ENCODE measurements at regions not wholly inside any gene's neighbourhood (a gene's known extent, or its start where the extent isn't known, plus 50 kb on each side); places are given as distances from the start of the nearest gene placed in this dataset.

DNA sequence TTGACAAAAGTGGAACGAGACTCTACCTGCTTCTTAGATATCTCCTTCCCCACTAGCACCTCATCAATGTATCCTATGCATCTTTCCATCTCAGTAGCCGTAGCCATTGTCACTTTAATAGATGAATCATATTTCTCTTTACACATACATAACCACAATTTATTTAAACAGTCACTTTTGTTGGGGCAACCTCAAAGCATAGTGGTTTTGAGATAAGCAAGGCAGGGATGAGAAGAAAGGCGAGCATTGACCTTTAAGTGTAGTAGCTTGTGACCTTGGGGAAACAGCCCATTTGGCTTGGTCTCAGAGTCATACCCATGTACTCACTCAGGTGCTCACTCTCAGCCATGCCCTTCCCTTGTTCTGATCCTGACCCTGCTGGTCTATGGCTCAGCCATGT, 260.1 kb downstream of the C1orf94 start:
- Mint-ChIP-seq H3K27ac (no peak overlapping the region), H3K4me1 (ENCODE audit: low read depth) (no peaks in the 10 kb centered on the region), H3K9me3 (no peaks in the 10 kb centered on the region), H3K27me3 (peaks cover 12% of the 10 kb centered on the region), H3K4me3 (no peak overlapping the region), H3K36me3 (ENCODE audit: low read depth) (no peaks in the 10 kb centered on the region)

DNA sequence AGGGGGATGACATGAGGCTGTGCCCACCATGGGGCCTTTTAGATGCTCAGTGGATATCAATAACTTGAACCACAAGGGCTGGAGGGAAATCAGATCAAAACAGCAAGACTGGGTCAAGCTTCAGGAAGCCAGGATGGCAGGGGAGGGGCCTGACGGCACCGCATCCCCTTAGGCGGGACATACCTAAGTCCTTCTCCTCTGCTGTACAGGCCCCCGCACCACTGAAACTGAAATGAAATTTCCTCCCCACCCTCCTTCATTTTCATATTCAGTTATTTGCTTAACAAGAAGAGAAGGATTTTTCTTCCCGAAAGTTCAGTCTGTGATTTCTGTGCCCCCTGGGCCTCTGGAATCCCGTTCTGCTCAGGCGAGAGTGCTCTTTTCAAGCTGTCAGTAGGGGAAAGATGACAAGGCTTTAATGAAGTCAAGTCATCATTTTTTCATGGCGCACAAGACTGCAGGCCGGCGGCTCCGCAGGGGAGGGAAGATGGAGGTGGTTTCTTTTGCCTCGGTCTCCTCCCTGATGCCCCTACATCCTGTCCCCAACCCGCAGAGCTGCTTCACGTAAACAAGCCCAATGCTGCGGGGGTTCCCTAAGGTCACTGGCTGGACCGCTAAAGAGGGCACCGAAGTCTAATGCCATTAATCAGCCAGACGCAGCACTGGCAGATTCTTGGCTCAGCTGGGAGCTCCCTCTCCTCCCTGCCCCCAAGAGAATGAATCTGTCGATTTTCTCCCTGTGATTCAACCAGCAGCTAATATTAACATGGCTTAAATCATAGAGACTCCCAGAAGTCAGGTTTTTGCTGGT, 264.8 kb downstream of the C1orf94 start:
- no peaks in the 10 kb centered on the region for H3K9me3 Mint-ChIP-seq
- peaks cover 21% of the 10 kb centered on the region for H3K27me3 Mint-ChIP-seq
- H3K4me1 Mint-ChIP-seq (ENCODE audit: low read depth), result no peaks in the 10 kb centered on the region
- no peak overlapping the region for H3K4me3 Mint-ChIP-seq
- H3K27ac Mint-ChIP-seq, result no peak overlapping the region
- H3K36me3 Mint-ChIP-seq (ENCODE audit: low read depth), result no peaks in the 10 kb centered on the region

DNA sequence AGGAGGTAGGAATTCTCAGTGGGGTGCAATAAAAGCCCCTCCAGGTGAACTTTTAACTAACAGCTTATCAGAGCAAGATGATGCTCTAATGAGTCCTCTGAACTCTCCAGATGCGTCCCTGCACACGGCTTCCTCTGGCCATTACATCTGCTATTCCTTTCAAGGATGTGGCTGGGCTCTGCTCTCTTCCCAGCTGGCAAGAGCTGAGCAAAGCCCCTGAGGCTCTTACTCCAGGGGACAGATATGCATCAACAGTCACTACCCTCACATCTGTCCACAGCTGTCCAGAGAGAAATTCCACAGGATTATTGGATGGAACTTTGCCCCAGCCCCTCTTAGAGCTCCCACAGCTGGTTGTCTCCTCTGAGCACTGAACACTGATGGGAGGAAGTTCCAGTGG, 267.8 kb downstream of the C1orf94 start:
- H3K36me3 Mint-ChIP-seq (ENCODE audit: low read depth), result no peaks in the 10 kb centered on the region
- no peaks in the 10 kb centered on the region for H3K9me3 Mint-ChIP-seq
- no peak overlapping the region for H3K27ac Mint-ChIP-seq
- H3K4me3 Mint-ChIP-seq, result no peak overlapping the region
- no peaks in the 10 kb centered on the region for H3K4me1 Mint-ChIP-seq (ENCODE audit: low read depth)
- peaks cover 22% of the 10 kb centered on the region for H3K27me3 Mint-ChIP-seq

DNA sequence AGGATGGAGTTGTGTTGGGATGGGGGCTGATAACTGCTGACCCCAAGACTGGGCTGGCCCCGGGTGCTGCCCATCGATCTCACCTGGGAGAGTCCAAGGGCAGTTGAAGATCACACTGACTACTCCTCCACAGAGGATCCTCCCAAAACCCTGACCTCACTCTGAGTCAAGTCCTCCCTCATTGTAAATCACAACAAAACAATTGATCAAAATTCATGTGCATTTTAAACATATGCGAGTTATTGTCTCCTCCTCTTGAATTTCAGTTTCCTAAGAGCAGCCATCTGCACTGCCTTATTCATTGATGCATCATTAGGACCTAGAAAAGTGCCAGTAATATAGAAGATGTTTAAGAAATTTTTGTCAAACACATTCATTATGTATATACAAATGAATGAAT, 273.6 kb downstream of the C1orf94 start:
- H3K27ac Mint-ChIP-seq, result no peak overlapping the region
- no peaks in the 10 kb centered on the region for H3K36me3 Mint-ChIP-seq (ENCODE audit: low read depth)
- no peaks in the 10 kb centered on the region for H3K4me1 Mint-ChIP-seq (ENCODE audit: low read depth)
- H3K4me3 Mint-ChIP-seq, result no peak overlapping the region
- no peaks in the 10 kb centered on the region for H3K9me3 Mint-ChIP-seq
- H3K27me3 Mint-ChIP-seq, result peaks cover 19% of the 10 kb centered on the region

DNA sequence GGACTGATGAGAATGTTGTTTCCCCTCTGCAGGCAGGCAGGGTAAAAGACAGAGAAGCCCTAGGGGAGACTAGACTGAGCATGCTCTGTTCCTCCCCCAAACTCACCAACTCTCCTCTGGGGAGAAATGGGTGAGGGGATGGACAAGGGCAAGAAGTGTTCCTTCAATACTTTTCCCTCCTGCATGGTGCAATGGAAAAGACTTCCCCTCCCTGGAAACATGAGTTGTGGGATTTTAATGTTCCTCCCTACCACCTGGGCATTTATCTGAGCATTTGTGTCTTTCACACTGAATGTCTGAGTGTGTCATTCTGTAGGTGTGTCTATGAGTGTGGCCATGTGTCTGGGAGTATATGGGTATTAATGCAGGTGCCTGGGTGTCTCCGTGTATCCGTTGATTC, 275.7 kb downstream of the C1orf94 start:
- H3K4me1 Mint-ChIP-seq (ENCODE audit: low read depth), result no peaks in the 10 kb centered on the region
- no peak overlapping the region for H3K27ac Mint-ChIP-seq
- H3K27me3 Mint-ChIP-seq, result peaks cover 5% of the 10 kb centered on the region
- no peaks in the 10 kb centered on the region for H3K9me3 Mint-ChIP-seq
- no peak overlapping the region for H3K4me3 Mint-ChIP-seq
- H3K36me3 Mint-ChIP-seq (ENCODE audit: low read depth), result no peaks in the 10 kb centered on the region

DNA sequence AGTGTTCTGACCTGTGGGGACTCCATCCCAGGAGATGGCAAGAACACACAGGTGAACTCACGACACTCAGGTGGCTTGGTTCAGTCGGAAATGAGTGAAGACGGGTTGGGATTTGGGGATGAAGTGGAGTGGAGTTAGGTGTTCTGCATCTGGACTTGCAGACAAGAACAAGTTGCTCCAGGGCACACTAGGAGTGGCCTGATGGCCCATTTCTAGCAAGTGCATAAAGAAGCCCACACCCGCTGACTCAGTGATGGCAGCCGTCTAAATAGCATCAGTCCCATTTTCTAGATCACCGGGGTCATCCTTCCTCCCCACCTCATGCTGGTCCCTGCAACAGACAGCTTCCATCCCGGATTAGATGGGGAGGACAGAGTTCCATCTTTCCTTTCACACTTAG, 278.4 kb downstream of the C1orf94 start:
- no peaks in the 10 kb centered on the region for H3K36me3 Mint-ChIP-seq (ENCODE audit: low read depth)
- no peak overlapping the region for H3K4me3 Mint-ChIP-seq
- H3K9me3 Mint-ChIP-seq, result no peaks in the 10 kb centered on the region
- no peak overlapping the region for H3K27ac Mint-ChIP-seq
- peaks cover 3% of the 10 kb centered on the region for H3K27me3 Mint-ChIP-seq
- no peaks in the 10 kb centered on the region for H3K4me1 Mint-ChIP-seq (ENCODE audit: low read depth)

DNA sequence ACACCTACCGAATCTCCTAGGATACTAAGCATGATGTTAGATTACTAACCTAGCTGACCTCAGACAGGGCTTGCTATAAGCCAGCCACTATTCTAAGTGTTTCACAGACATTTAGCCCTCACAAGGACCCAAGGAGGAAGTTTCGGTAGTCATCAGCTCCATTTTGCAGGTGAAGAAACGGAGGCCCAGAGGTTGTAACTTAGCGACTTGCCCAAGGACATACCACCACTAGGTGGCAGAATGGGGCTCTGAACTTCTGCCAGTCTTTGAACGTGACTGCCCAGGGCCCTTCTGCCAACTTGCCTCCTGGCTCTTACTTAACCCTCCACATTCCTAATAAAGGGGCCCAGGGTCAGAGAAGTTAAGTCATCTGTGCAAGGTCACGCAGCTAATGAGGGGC, 283.5 kb downstream of the C1orf94 start:
- peaks cover 7% of the 10 kb centered on the region for H3K27me3 Mint-ChIP-seq
- H3K4me1 Mint-ChIP-seq (ENCODE audit: low read depth), result no peaks in the 10 kb centered on the region
- no peak overlapping the region for H3K27ac Mint-ChIP-seq
- H3K4me3 Mint-ChIP-seq, result no peak overlapping the region
- no peaks in the 10 kb centered on the region for H3K9me3 Mint-ChIP-seq
- no peaks in the 10 kb centered on the region for H3K36me3 Mint-ChIP-seq (ENCODE audit: low read depth)

DNA sequence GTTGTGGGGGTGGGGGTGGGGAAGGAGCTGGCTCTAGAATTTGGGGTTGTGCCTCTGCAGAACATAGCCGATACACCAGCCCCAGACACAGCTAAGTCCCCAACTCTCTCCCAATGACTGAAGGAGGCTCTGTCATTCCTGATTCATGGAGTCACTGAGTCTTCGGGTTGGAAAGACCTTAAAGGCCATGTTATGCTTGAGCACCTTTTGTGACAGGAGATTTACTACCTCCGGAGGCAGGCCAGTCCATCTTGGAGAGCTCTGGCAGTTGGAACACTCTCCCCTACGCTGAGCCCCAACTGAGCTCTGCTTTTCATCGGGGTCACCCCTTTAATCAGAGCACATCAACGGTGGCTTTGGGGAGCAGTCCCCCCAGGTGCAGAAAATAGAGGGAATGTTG, 284.4 kb upstream of the GJB5 start:
- H3K4me1 Mint-ChIP-seq (ENCODE audit: low read depth), result no peaks in the 10 kb centered on the region
- no peak overlapping the region for H3K27ac Mint-ChIP-seq
- H3K4me3 Mint-ChIP-seq, result no peak overlapping the region
- no peaks in the 10 kb centered on the region for H3K9me3 Mint-ChIP-seq
- H3K36me3 Mint-ChIP-seq (ENCODE audit: low read depth), result no peaks in the 10 kb centered on the region
- peaks cover 21% of the 10 kb centered on the region for H3K27me3 Mint-ChIP-seq

DNA sequence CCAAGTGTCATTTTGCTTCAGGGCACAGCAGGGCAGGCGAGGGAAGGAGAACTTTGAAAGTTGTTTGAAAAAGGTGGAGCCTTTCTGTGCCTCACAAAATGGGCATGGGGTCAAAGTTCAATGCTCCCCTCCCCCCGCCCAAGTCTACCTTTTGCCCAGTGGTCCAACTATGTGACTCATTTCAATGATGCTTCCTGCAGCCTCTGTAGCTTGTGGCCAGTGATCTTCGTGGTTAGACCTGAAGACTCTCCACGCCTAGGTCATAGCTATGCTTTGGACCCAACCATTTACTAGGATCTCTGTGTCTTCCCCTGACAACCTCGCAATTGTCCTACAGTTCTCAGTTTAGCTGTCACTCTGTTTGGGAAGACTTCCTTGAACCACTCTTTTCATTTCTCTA, 280.3 kb upstream of the GJB5 start:
- Mint-ChIP-seq H3K27me3 (peaks cover 25% of the 10 kb centered on the region), H3K4me3 (no peak overlapping the region), H3K27ac (no peak overlapping the region), H3K9me3 (no peaks in the 10 kb centered on the region), H3K36me3 (ENCODE audit: low read depth) (no peaks in the 10 kb centered on the region), H3K4me1 (ENCODE audit: low read depth) (no peaks in the 10 kb centered on the region)

DNA sequence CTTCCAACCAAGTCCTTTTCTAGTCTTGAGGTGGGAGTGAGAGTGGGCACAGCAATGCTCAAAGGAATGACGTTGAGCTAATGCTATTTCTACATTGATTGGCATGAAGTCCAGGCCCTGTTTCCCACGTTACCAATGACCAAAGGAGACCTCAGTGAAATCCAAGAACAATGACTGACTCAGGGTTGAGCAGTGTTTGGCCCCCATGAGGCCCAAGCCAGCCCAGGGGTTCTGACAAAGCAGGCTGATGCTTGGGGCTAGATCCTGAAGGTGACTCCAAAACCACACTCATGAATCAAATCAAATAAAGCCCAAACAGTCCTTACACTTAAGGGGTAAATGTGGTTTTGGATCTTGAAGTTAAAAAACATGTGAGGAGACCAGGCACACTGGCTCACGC, 278.5 kb upstream of the GJB5 start:
- Mint-ChIP-seq H3K27me3 (peaks cover 32% of the 10 kb centered on the region), H3K4me1 (ENCODE audit: low read depth) (no peaks in the 10 kb centered on the region), H3K4me3 (no peak overlapping the region)

DNA sequence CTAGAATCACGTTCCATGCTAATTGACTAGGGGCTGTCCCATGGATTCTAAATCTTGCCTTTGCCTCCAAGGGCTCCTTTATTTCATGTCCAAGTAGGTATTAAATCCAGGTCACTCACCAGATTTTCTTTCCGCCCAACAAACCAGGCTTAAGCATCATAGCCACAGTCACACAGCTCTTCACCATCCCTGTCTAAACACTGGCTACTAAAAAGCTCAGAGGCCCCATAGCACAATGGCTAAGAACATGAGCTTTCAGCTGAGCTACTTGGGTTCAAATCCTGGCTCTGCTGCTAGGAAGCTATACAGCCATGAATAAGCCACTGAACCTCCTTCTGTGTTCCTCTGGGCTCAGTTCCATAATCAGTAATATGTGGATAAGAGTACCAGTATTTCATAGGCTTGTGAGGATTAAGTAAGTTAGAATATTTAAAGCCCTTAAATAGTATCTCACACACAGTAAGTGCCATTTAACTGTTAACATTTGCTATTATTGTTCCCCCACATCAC, 277.2 kb upstream of the GJB5 start:
- Mint-ChIP-seq H3K36me3 (ENCODE audit: low read depth) (no peaks in the 10 kb centered on the region), H3K27ac (no peak overlapping the region), H3K4me1 (ENCODE audit: low read depth) (no peaks in the 10 kb centered on the region), H3K27me3 (peaks cover 28% of the 10 kb centered on the region), H3K9me3 (no peaks in the 10 kb centered on the region), H3K4me3 (no peak overlapping the region)

More for the DNA sequence above, 278.5 kb upstream of the GJB5 start:
- Mint-ChIP-seq H3K36me3 (ENCODE audit: low read depth) (no peaks in the 10 kb centered on the region), H3K9me3 (no peaks in the 10 kb centered on the region), H3K27ac (no peak overlapping the region)

DNA sequence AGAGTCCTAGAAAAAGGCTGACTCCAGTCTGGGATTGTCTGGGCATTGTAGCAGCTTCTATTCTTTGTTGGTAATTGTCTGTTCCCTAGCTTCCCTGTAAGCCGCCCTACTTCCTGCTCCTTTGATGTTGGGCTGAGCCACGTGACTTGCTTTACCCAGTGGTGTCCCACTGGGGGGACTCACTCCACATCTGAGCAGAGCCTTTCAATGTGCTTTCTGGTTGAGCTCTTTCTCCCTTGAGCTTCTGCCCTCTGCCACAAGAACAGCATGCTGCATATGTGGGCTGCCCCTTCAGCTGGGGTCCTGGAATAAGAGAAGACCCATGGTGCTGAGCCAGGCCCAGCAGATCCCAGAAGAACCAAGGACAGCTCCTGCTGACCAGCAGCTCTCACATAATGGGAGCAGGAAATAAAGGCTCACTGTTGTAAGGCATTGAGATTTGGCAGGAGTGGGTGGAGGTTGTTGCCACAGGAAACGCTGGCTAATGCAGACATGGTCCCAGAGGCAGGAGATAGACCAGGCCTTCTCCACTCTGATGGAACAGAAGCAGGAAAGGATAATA, 276.3 kb upstream of the GJB5 start:
- Mint-ChIP-seq H3K36me3 (ENCODE audit: low read depth) (no peaks in the 10 kb centered on the region), H3K27me3 (peaks cover 28% of the 10 kb centered on the region), H3K27ac (no peak overlapping the region), H3K4me1 (ENCODE audit: low read depth) (no peaks in the 10 kb centered on the region), H3K9me3 (no peaks in the 10 kb centered on the region), H3K4me3 (no peak overlapping the region)

DNA sequence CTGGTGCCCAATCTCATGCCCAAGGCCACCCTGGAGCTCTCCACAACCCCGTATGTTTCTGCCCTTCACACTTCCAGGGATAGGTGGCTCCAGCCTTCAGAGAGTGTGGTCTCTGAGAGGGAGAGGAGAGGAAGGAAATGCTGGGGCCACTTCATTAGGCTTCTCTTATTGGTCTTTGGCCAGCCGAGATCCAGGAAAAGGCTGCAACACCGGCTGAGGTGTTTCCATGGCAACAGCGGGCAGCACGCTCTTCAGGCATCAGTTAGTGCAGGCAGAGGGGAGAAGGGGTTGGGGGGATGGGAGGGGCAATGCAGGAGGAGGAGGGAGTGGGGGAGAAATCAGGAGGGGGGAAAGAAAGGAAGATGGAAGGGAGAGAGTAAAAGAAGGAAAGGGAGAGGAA, 275.1 kb upstream of the GJB5 start:
- H3K27me3 Mint-ChIP-seq, result peaks cover 28% of the 10 kb centered on the region

DNA sequence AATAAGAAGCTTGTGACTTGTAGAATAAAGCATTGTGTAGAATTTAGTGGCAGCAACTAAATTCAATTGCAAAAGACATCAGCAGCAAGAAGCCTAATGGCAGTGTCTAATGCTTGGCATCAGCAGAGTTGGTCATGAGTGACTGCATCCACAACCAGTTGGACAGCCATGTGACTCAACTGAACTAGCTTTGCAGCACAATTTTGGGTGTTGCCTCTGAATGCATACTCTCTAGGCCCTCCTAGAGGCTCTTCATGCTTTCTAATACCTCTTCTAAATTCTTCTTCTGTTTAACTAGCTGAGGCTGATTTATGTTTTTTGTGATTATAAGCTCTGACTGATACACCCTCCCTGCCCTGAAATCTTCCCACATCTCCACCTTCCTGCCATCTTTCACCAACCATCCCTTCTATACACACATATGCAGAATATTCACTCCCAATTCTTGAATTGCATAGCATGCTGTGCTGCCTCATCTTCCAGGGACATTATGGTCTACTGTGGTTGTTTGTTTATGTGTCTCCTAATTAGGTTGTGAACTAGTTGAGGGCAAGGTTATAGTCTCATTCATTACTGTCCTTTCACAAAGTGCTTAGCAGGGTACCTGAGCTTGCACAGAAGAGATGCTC, 266.7 kb upstream of the GJB5 start:
- no peak overlapping the region for H3K4me3 Mint-ChIP-seq
- H3K36me3 Mint-ChIP-seq (ENCODE audit: low read depth), result no peaks in the 10 kb centered on the region
- no peak overlapping the region for H3K27ac Mint-ChIP-seq
- peaks cover 36% of the 10 kb centered on the region for H3K9me3 Mint-ChIP-seq
- peaks cover 11% of the 10 kb centered on the region for H3K27me3 Mint-ChIP-seq
- no peaks in the 10 kb centered on the region for H3K4me1 Mint-ChIP-seq (ENCODE audit: low read depth)

More for the DNA sequence above, 275.1 kb upstream of the GJB5 start:
- Mint-ChIP-seq H3K27ac (no peak overlapping the region), H3K9me3 (no peaks in the 10 kb centered on the region), H3K4me3 (no peak overlapping the region), H3K4me1 (ENCODE audit: low read depth) (no peaks in the 10 kb centered on the region), H3K36me3 (ENCODE audit: low read depth) (no peaks in the 10 kb centered on the region)

DNA sequence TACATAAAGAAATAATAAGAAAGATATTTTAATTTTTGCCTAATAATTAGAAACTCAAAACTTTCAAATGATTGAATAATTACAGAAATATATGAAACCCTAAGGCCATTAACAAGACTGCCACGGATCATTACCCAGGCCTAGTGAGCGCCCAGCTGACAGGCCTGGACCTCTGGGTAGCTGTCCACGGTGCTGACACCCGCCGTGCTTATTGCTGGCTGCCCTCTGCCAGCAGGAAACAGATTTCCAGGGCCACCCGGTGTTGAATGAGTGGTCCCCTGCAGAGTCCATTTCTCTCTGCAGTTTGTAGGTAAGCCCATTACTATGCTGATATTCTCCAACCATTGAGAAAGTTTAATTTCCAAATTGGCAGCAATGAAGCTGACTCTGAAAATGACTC, 254.4 kb upstream of the GJB5 start:
- Mint-ChIP-seq H3K9me3 (peaks cover 3% of the 10 kb centered on the region), H3K36me3 (ENCODE audit: low read depth) (no peaks in the 10 kb centered on the region), H3K4me1 (ENCODE audit: low read depth) (no peaks in the 10 kb centered on the region), H3K27me3 (peaks cover 20% of the 10 kb centered on the region), H3K4me3 (no peak overlapping the region), H3K27ac (no peak overlapping the region)

All from stimulated activated naive CD8-positive, alpha-beta T cell treated with anti-CD3 and anti-CD28 coated beads, Interleukin-15, Interleukin-2, amounts not matched to agents 100 ng/mL and 50 ng/mL, for 24 hours (primary cell).